ENCODE measurements at regions not wholly inside any gene's neighbourhood (a gene's known extent, or its start where the extent isn't known, plus 50 kb on each side); places are given as distances from the start of the nearest gene placed in this dataset.
"Not testable (repeated sequence)": the region's sequence is repeated elsewhere in the genome, so short reads cannot be mapped to it uniquely, and the experiment has no call there.

GRCh38 chr6:20341564-20341963, 60.1 kb upstream of the E2F3 start:
- no peak for TF ChIP-seq CTCF (IDR thresholded peaks at IDR 0.05; ENCODE audit: low read depth, low read length)
- no peaks in the 10 kb centered on the region for H3K36me3 ChIP-seq
- H3K9me3 ChIP-seq (ENCODE audit: low read depth), result no peaks in the 10 kb centered on the region
- no peak overlapping the region for H3K4me3 ChIP-seq
- no peaks in the 10 kb centered on the region for H3K27me3 ChIP-seq
- no peak for DNase-seq (ENCODE audit: low read depth in 1 of 2, low spot score in 1 of 2)
- H3K27ac ChIP-seq, result no peak overlapping the region
- H3K4me1 ChIP-seq (ENCODE audit: low read depth), result no peaks in the 10 kb centered on the region

- H3K4me1 ChIP-seq (ENCODE audit: low read depth); H3K27ac ChIP-seq; H3K9me3 ChIP-seq (ENCODE audit: low read depth); H3K27me3 ChIP-seq; H3K4me3 ChIP-seq; H3K36me3 ChIP-seq; DNase-seq (ENCODE audit: low read depth in 1 of 2, low spot score in 1 of 2): not testable (repeated sequence)
Measured at GRCh38 chr6:20346948-20347347, 54.7 kb upstream of the E2F3 start.

- Histone ChIP-seq H3K9me3 (ENCODE audit: low read depth) (no peaks in the 10 kb centered on the region), H3K4me1 (ENCODE audit: low read depth) (no peaks in the 10 kb centered on the region), H3K4me3 (no peak overlapping the region), H3K27ac (no peak overlapping the region), H3K36me3 (no peaks in the 10 kb centered on the region), H3K27me3 (no peaks in the 10 kb centered on the region)
- no peak for TF ChIP-seq CTCF (IDR thresholded peaks at IDR 0.05; ENCODE audit: low read depth, low read length)
- DNase-seq (ENCODE audit: low read depth in 1 of 2, low spot score in 1 of 2), result no peak
Measured at GRCh38 chr6:20348041-20348440, 53.6 kb upstream of the E2F3 start.

- Histone ChIP-seq H3K4me3 (no peak overlapping the region), H3K9me3 (ENCODE audit: low read depth) (no peaks in the 10 kb centered on the region), H3K27me3 (no peaks in the 10 kb centered on the region), H3K27ac (no peak overlapping the region), H3K4me1 (ENCODE audit: low read depth) (no peaks in the 10 kb centered on the region), H3K36me3 (no peaks in the 10 kb centered on the region)
- TF ChIP-seq CTCF (IDR thresholded peaks at IDR 0.05; ENCODE audit: low read depth, low read length), result no peak
- DNase-seq (ENCODE audit: low read depth in 1 of 2, low spot score in 1 of 2), result no peak
Measured at GRCh38 chr6:20349225-20349624, 52.5 kb upstream of the E2F3 start.

- Histone ChIP-seq H3K27me3 (no peaks in the 10 kb centered on the region), H3K9me3 (ENCODE audit: low read depth) (no peaks in the 10 kb centered on the region), H3K4me1 (ENCODE audit: low read depth) (no peaks in the 10 kb centered on the region), H3K27ac (no peak overlapping the region), H3K4me3 (no peak overlapping the region), H3K36me3 (no peaks in the 10 kb centered on the region)
- DNase-seq (ENCODE audit: low read depth in 1 of 2, low spot score in 1 of 2), result peak in 1 of 2 donors; percentile 1
- TF ChIP-seq CTCF (IDR thresholded peaks at IDR 0.05; ENCODE audit: low read depth, low read length), result no peak
Measured at GRCh38 chr6:20350215-20350614, 51.5 kb upstream of the E2F3 start.

- Histone ChIP-seq H3K36me3 (no peaks in the 10 kb centered on the region), H3K4me3 (no peak overlapping the region), H3K27ac (no peak overlapping the region), H3K4me1 (ENCODE audit: low read depth) (no peaks in the 10 kb centered on the region), H3K27me3 (no peaks in the 10 kb centered on the region), H3K9me3 (ENCODE audit: low read depth) (no peaks in the 10 kb centered on the region)
- no peak for TF ChIP-seq CTCF (IDR thresholded peaks at IDR 0.05; ENCODE audit: low read depth, low read length)
- DNase-seq (ENCODE audit: low read depth in 1 of 2, low spot score in 1 of 2), result no peak
Measured at GRCh38 chr6:20351534-20351933, 50.1 kb upstream of the E2F3 start.
